ENCODE measurements at regions not wholly inside any gene's neighbourhood (a gene's known extent, or its start where the extent isn't known, plus 50 kb on each side); places are given as distances from the start of the nearest gene placed in this dataset.

GRCh38 chr9:107969141-107969540, 479.6 kb upstream of the KLF4 start:
- H3K27me3 ChIP-seq: no peaks in the 10 kb centered on the region
- H3K4me1 ChIP-seq: peaks cover 0 to 7% (median 4%) of the 10 kb centered on the region in 10 experiments; a peak in 5 of 20 replicates
- H3K36me3 ChIP-seq: no peaks in the 10 kb centered on the region
- H3K9ac ChIP-seq: no peak overlapping the region
- H3K4me3 ChIP-seq: no peak overlapping the region
- H3K4me2 ChIP-seq: no peak overlapping the region
- no peaks in the 10 kb centered on the region for H4K20me1 ChIP-seq
- no peaks in the 10 kb centered on the region for H3K9me3 ChIP-seq (replicated peaks in 1 of 11)
- no peak overlapping the region for H3K27ac ChIP-seq
- no peak for TF ChIP-seq Cebpa-rat (IDR thresholded peaks at IDR 0.05)

- Histone ChIP-seq H3K9ac (no peak overlapping the region), H3K27me3 (no peaks in the 10 kb centered on the region), H3K4me3 (no peak overlapping the region), H3K9me3 (replicated peaks in 1 of 11) (no peaks in the 10 kb centered on the region), H4K20me1 (no peaks in the 10 kb centered on the region), H3K27ac (no peak overlapping the region), H3K36me3 (no peaks in the 10 kb centered on the region), H3K4me2 (peak overlapping the region in 2 of 11 experiments; percentile 6 to 45; a peak in 2 of 22 replicates), H3K4me1 (peaks cover 0 to 10% (median 5%) of the 10 kb centered on the region in 10 experiments; a peak in 7 of 20 replicates)
- no peak for TF ChIP-seq Cebpa-rat (IDR thresholded peaks at IDR 0.05)
Observed at GRCh38 chr9:107963246-107963645, 473.7 kb upstream of the KLF4 start.

DNA sequence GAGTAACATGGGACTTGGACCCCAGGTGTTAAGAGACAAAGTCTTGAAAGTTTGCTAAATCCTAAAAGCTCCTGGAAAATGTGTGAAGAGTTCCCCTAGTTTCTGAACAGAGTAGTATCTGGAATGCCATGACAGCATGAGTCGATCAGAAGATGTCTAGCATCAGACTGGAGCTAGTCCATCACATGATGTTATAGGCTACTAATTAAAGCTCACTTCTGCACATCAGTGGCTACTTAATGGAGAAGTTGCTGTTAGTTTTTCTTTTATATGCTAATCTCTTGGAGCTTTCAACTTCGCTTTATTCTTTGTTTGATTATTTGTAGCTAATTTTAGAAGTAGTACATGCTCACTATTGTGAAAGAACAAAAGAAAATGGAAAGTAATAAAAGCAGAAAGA, 471.3 kb upstream of the KLF4 start:
- no peak overlapping the region for H3K4me3 ChIP-seq
- H3K36me3 ChIP-seq: no peaks in the 10 kb centered on the region
- peaks cover 0 to 10% (median 0%) of the 10 kb centered on the region in 10 experiments; a peak in 2 of 20 replicates for H3K4me1 ChIP-seq
- no peak for TF ChIP-seq Cebpa-rat (IDR thresholded peaks at IDR 0.05)
- no peak overlapping the region for H3K4me2 ChIP-seq
- H4K20me1 ChIP-seq: no peaks in the 10 kb centered on the region
- no peak overlapping the region for H3K27ac ChIP-seq
- no peaks in the 10 kb centered on the region for H3K27me3 ChIP-seq
- no peaks in the 10 kb centered on the region for H3K9me3 ChIP-seq (replicated peaks in 1 of 11)
- no peak overlapping the region for H3K9ac ChIP-seq

- peaks cover 14 to 29% (median 24%) of the 10 kb centered on the region in 11 experiments for H3K9me3 ChIP-seq (replicated peaks in 1 of 11)
- H4K20me1 ChIP-seq: no peaks in the 10 kb centered on the region
- no peaks in the 10 kb centered on the region for H3K27me3 ChIP-seq
- H3K4me3 ChIP-seq: no peak overlapping the region
- peaks cover 0 to 4% (median 0%) of the 10 kb centered on the region in 11 experiments; a peak in 1 of 22 replicates for H3K36me3 ChIP-seq
- H3K4me1 ChIP-seq: no peaks in the 10 kb centered on the region
- H3K9ac ChIP-seq: no peak overlapping the region
- H3K27ac ChIP-seq: no peak overlapping the region
- no peak for TF ChIP-seq Cebpa-rat (IDR thresholded peaks at IDR 0.05)
- H3K4me2 ChIP-seq: no peak overlapping the region
Observed at GRCh38 chr9:107954312-107954711, 464.7 kb upstream of the KLF4 start.

- no peaks in the 10 kb centered on the region for H4K20me1 ChIP-seq
- H3K27ac ChIP-seq: no peak overlapping the region
- no peak overlapping the region for H3K4me3 ChIP-seq
- H3K9me3 ChIP-seq (replicated peaks in 1 of 11): peaks cover 14 to 30% (median 24%) of the 10 kb centered on the region in 11 experiments
- H3K27me3 ChIP-seq: no peaks in the 10 kb centered on the region
- H3K4me1 ChIP-seq: no peaks in the 10 kb centered on the region
- no peak overlapping the region for H3K4me2 ChIP-seq
- H3K36me3 ChIP-seq: peaks cover 0 to 4% (median 0%) of the 10 kb centered on the region in 11 experiments; a peak in 1 of 22 replicates
- no peak overlapping the region for H3K9ac ChIP-seq
- TF ChIP-seq Cebpa-rat (IDR thresholded peaks at IDR 0.05): no peak
Observed at GRCh38 chr9:107953556-107954125, 464.1 kb upstream of the KLF4 start.

- H3K27ac ChIP-seq: no peak overlapping the region
- H3K27me3 ChIP-seq: no peaks in the 10 kb centered on the region
- no peaks in the 10 kb centered on the region for H3K4me1 ChIP-seq
- H3K4me3 ChIP-seq: no peak overlapping the region
- peaks cover 14 to 30% (median 24%) of the 10 kb centered on the region in 11 experiments for H3K9me3 ChIP-seq (replicated peaks in 1 of 11)
- no peak for TF ChIP-seq Cebpa-rat (IDR thresholded peaks at IDR 0.05)
- H4K20me1 ChIP-seq: no peaks in the 10 kb centered on the region
- no peak overlapping the region for H3K4me2 ChIP-seq
- H3K36me3 ChIP-seq: peaks cover 0 to 4% (median 0%) of the 10 kb centered on the region in 11 experiments; a peak in 1 of 22 replicates
- no peak overlapping the region for H3K9ac ChIP-seq
Observed at GRCh38 chr9:107952773-107953172, 463.2 kb upstream of the KLF4 start.

DNA sequence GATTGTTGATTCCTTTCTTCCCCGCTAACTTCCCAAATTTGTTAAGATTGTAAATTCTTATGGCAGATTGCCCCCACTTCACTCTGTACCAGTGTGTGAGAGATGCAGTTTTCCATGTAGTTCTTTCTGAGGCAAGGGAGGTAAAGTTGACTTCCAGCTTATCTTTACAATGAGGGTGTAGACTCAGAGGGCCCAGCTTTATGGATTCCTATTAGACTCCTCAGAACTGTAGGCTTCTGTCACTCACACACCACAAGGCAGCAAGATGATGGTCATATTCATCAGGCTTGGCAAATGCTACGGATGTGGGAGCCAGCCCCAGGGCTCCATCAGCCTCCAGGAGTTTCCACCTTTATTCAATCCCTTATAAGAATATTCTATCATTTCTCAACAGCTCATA, 461.9 kb upstream of the KLF4 start:
- Histone ChIP-seq H3K27ac (no peak overlapping the region), H3K36me3 (peaks cover 0 to 4% (median 0%) of the 10 kb centered on the region in 11 experiments; a peak in 1 of 22 replicates), H4K20me1 (no peaks in the 10 kb centered on the region), H3K9me3 (replicated peaks in 1 of 11) (peaks cover 14 to 30% (median 24%) of the 10 kb centered on the region in 11 experiments), H3K4me1 (no peaks in the 10 kb centered on the region), H3K9ac (no peak overlapping the region), H3K4me3 (no peak overlapping the region), H3K27me3 (no peaks in the 10 kb centered on the region), H3K4me2 (no peak overlapping the region)
- TF ChIP-seq Cebpa-rat (IDR thresholded peaks at IDR 0.05): no peak

GRCh38 chr9:107949061-107949460, 459.5 kb upstream of the KLF4 start:
- no peaks in the 10 kb centered on the region for H3K27me3 ChIP-seq
- TF ChIP-seq Cebpa-rat (IDR thresholded peaks at IDR 0.05): no peak
- H3K4me1 ChIP-seq: no peaks in the 10 kb centered on the region
- no peak overlapping the region for H3K4me2 ChIP-seq
- H3K9me3 ChIP-seq (replicated peaks in 1 of 11): peaks cover 14 to 30% (median 24%) of the 10 kb centered on the region in 11 experiments
- no peaks in the 10 kb centered on the region for H4K20me1 ChIP-seq
- no peak overlapping the region for H3K4me3 ChIP-seq
- no peak overlapping the region for H3K27ac ChIP-seq
- no peak overlapping the region for H3K9ac ChIP-seq
- H3K36me3 ChIP-seq: peaks cover 0 to 4% (median 0%) of the 10 kb centered on the region in 11 experiments; a peak in 1 of 22 replicates

DNA sequence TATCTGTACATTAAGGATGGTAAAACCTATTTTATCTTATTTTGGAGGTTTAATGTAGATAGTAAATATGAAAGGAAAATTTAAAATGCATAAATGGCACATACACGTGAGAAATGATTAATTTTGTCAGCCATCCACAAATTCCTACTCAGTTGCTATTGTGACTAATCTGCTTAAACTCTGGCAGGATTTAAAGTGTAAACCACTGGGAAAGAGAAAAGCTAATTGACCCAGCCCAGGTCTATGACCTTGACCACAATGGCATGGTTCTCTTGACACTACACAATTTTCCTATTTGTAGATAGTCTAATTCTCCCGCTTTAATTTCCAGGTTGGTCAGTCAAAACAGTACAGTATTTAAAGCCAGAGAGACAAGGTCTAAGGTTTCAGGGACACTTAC, 459.0 kb upstream of the KLF4 start:
- no peak for TF ChIP-seq Cebpa-rat (IDR thresholded peaks at IDR 0.05)
- Histone ChIP-seq H3K27me3 (no peaks in the 10 kb centered on the region), H3K9ac (no peak overlapping the region), H3K4me2 (no peak overlapping the region), H3K4me3 (no peak overlapping the region), H3K36me3 (peaks cover 0 to 4% (median 0%) of the 10 kb centered on the region in 11 experiments; a peak in 1 of 22 replicates), H3K4me1 (no peaks in the 10 kb centered on the region), H3K9me3 (replicated peaks in 1 of 11) (peaks cover 14 to 30% (median 24%) of the 10 kb centered on the region in 11 experiments), H4K20me1 (no peaks in the 10 kb centered on the region), H3K27ac (no peak overlapping the region)

DNA sequence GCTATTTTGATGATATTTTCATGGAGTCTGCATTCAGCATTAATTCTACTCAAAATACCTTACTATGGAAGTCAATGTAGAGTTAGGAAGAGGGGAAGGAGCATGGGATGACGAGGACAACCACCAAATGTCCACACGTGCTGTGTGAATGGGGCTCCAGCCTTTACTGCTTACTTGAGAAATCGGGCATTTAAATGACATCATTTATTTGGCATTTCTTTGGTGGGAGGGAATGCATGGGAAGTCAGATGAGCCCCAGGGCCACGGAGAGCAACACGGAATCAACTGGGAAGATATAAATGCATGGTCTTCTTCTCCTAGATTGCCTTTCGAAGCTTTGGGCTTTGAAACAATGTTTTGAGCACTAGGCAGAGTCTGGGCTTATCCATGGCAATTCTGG, 458.5 kb upstream of the KLF4 start:
- Histone ChIP-seq H3K4me2 (no peak overlapping the region), H3K4me3 (no peak overlapping the region), H4K20me1 (no peaks in the 10 kb centered on the region), H3K9ac (no peak overlapping the region), H3K27ac (no peak overlapping the region), H3K36me3 (peaks cover 0 to 4% (median 0%) of the 10 kb centered on the region in 11 experiments; a peak in 1 of 22 replicates), H3K4me1 (no peaks in the 10 kb centered on the region), H3K9me3 (replicated peaks in 1 of 11) (peaks cover 14 to 30% (median 24%) of the 10 kb centered on the region in 11 experiments), H3K27me3 (no peaks in the 10 kb centered on the region)
- no peak for TF ChIP-seq Cebpa-rat (IDR thresholded peaks at IDR 0.05)

Measured in BLaER1 treated with 17β-estradiol and CSF1 and Interleukin-3, amounts not matched to agents 10 nM and 100 nM (cell line).